Right lobe of liver (tissue), 4 donors: ENCODE measurements at regions not wholly inside any gene's neighbourhood (a gene's known extent, or its start where the extent isn't known, plus 50 kb on each side); places are given as distances from the start of the nearest gene placed in this dataset.

ENCODE experiments used
- CTCF ChIP-seq, 4 donors: fragments of 200-600 bp in 3 of 4; fragments of 450-650 bp in 1 of 4; IDR thresholded peaks; one replicate each; pipeline versions ENCODE4 v1.5.1 to v1.8.0; 2016 to 2022; ENCODE audit warnings: antibody characterized with exemption in 4 of 4, mild to moderate bottlenecking in 2 of 4
- POLR2A ChIP-seq: fragments of 450-650 bp; IDR thresholded peaks from one replicate; pipeline ENCODE4 v1.6.1; 2017; ENCODE audit warnings: antibody characterized with exemption, mild to moderate bottlenecking
- donor health status: DM: no; HTN: no; CAD: no.
- donor health status: DM: no; HTN: no; CAD: no.
- donor health status: DM: no; HTN: yes; CAD: no.

GRCh38 chr5:82987188-82987587, 90.0 kb downstream of the TMEM167A start:
- TF ChIP-seq POLR2A (no peak), CTCF (IDR thresholded peaks at IDR 0.05) (no peak)
